ENCODE measurements at regions not wholly inside any gene's neighbourhood (a gene's known extent, or its start where the extent isn't known, plus 50 kb on each side); places are given as distances from the start of the nearest gene placed in this dataset.

- TF ChIP-seq GATA2 (IDR thresholded peaks at IDR 0.05; ENCODE audit: low read depth, low read length), result peak; percentile 68
- 0 out of 2 replicates have a peak, but pooled peaks have one; percentile 27 for TF ChIP-seq GATA3 (IDR thresholded peaks at IDR 0.05; ENCODE audit: low read depth, low read length)
Measured at GRCh38 chr12:93297536-93297935, 80.2 kb upstream of the NUDT4 start.

Measured in SH-SY5Y (cell line).